ENCODE measurements at regions not wholly inside any gene's neighbourhood (a gene's known extent, or its start where the extent isn't known, plus 50 kb on each side); places are given as distances from the start of the nearest gene placed in this dataset.

GRCh38 chr12:67161322-67161918 lies 107.7 kb upstream of the CAND1 start:
- no peak for DNase-seq

- DNase-seq, result no peak
These were observed 95.9 kb upstream of the CAND1 start for GRCh38 chr12:67173258-67173657.

DNA sequence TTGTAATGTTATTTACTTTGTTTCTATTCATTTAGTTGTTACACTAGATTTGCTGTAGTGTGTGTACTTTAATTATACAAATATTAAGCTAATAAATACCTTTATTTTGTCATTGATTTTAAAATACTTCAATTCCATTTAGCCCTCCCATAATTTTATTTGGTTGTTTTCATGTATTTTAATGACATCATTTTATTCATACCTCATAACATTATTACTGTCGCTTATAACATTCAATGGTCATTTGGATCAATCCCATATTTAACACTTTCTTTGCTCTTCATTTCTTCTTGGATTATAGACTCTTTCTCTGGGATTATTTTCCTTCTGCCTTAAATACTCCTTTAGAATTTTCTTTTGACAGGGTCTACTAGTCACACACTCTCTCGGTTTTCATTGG lies 86.6 kb upstream of the CAND1 start:
- no peak for DNase-seq

DNA sequence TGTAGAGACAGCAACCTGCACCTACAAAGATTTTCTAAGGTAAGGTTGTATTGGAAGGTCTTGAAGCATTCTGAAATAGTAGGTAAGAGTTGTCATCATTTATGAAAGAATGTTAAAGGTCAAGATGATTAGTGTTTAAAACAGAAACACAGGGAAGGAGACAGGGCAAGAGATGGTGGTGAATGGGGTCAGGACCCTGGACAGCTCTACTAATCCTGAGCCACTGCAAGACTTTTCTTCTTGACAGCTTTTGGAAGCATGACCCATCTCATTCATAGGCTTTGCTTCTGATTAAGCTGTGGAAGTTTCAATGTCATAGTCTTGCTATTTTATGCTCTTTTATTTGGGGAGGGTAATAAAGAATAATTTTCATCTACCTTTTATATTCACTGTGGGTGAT lies 75.5 kb upstream of the CAND1 start:
- no peak for DNase-seq

- DNase-seq, result no peak
These were observed 68.8 kb upstream of the CAND1 start for GRCh38 chr12:67200386-67200785.

- DNase-seq, result no peak
These were observed 67.0 kb upstream of the CAND1 start for GRCh38 chr12:67202011-67202677.

DNA sequence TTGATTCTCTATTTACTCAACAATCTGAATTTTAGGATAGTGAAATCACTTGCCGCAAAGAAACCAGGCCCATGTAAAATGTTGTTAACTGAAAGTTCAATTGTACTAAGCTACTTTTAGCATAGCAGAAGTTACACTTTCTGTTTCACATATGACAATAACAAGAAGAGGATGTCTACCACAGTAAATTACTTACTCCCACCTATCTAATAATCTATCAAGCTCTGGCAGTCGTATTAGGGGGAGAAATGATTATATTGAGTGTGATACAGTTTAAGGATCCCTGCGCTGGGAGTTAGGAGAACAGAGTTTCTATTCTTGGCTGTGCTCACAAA lies 66.5 kb upstream of the CAND1 start:
- no peak for DNase-seq

GRCh38 chr12:67208281-67209067 lies 60.7 kb upstream of the CAND1 start:
- no peak for DNase-seq

DNA sequence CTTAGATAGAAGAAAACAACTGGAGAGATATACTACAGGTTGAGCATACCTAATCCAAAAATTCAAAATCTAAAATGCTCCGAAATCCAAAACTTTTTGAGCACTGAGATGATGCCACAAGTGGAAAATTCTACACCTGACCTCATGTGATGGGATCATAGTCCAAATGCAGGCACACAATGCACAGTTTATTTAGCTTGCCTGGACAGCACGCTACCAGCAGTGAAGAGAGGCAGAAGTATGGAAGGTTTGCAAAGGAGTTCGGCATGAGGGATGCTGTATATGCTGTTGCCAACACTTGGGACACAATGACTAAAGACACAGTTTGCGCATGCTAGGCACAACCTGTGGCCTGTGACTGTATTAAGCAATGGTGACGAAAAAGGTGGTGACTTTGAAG lies 58.1 kb upstream of the CAND1 start:
- no peak for DNase-seq

GRCh38 chr12:67211494-67211893 lies 57.7 kb upstream of the CAND1 start:
- no peak for DNase-seq

- no peak for DNase-seq
These were observed 51.5 kb upstream of the CAND1 start for GRCh38 chr12:67217647-67218046.
